ENCODE measurements at regions not wholly inside any gene's neighbourhood (a gene's known extent, or its start where the extent isn't known, plus 50 kb on each side); places are given as distances from the start of the nearest gene placed in this dataset.
"Not testable (repeated sequence)": the region's sequence is repeated elsewhere in the genome, so short reads cannot be mapped to it uniquely, and the experiment has no call there.

DNA sequence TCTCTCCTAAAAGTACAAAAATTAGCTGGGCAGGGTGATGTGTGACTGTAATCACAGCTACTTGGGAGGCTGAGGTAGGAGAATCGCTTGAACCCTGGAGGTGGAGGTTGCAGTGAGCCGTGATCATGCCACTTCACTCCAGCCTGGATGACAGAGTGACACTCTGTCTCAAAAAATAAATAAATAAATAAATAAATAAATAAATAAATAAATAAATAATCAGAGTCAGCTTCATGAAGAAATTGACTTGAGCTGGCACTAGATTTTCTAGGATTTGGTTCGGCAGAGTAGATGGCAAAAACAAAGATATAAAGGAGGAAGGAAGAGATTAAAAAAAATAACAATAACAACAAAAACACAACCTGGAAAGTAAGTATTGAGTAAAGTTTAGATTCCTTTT is 311.9 kb downstream of the AMY1C start:
- TF ChIP-seq EZH2phosphoT487, CTCF (IDR thresholded peaks at IDR 0.05; ENCODE audit: low read length): not testable (repeated sequence)

Data from MM.1S (cell line).